Urinary bladder (tissue), 3 donors: ENCODE measurements at regions not wholly inside any gene's neighbourhood (a gene's known extent, or its start where the extent isn't known, plus 50 kb on each side); places are given as distances from the start of the nearest gene placed in this dataset.

ENCODE experiments used
- DNase-seq: peaks from one replicate; pipeline ENCODE4 v3.0.0-alpha.2; 2015; ENCODE audit errors: extremely low spot score
- H3K27ac ChIP-seq: one replicate; pipeline ENCODE4 v1.5.1; 2013; ENCODE audit warnings: low read depth, mild to moderate bottlenecking, moderate library complexity
- H3K36me3 ChIP-seq: one replicate; pipeline ENCODE4 v1.6.1; 2013; ENCODE audit warnings: mild to moderate bottlenecking, moderate library complexity; ENCODE audit not compliant: insufficient read depth
- H3K4me1 ChIP-seq: one replicate; pipeline ENCODE4 v1.6.1; 2013; ENCODE audit warnings: mild to moderate bottlenecking, moderate library complexity; ENCODE audit not compliant: insufficient read depth
- H3K4me3 ChIP-seq: one replicate; pipeline ENCODE4 v1.5.1; 2013; ENCODE audit warnings: low read depth, low read length
- WGBS: extraction: QIAGEN DNeasy Blood & Tissue Kit; methylation state at CpG from one replicate; pipeline ENCODE4 v1.1.7; 2013; 5-methylcytosine and 5-hydroxymethylcytosine counted together
- donor health status: healthy with polysubstance abuse.
- donor health status: healthy.

GRCh38 chr2:19500126-19500525, 141.7 kb upstream of the OSR1 start:
- DNase-seq, result no peak
- no peaks in the 10 kb centered on the region for H3K36me3 ChIP-seq
- H3K27ac ChIP-seq, result no peak overlapping the region
- H3K4me3 ChIP-seq, result no peak overlapping the region
- no peaks in the 10 kb centered on the region for H3K4me1 ChIP-seq

- Histone ChIP-seq H3K4me3 (no peak overlapping the region), H3K27ac (no peak overlapping the region), H3K4me1 (no peaks in the 10 kb centered on the region), H3K36me3 (no peaks in the 10 kb centered on the region)
- no peak for DNase-seq
- 73% methylated on average over 5 of the region's 5 CpGs for WGBS
Measured at GRCh38 chr2:19496646-19497045, 138.2 kb upstream of the OSR1 start.

- no peak for DNase-seq
- H3K4me1 ChIP-seq, result no peaks in the 10 kb centered on the region
- WGBS, result 76% methylated on average over 4 of the region's 4 CpGs
- H3K36me3 ChIP-seq, result no peaks in the 10 kb centered on the region
- no peak overlapping the region for H3K4me3 ChIP-seq
- H3K27ac ChIP-seq, result no peak overlapping the region
Measured at GRCh38 chr2:19494241-19494640, 135.8 kb upstream of the OSR1 start.

- no peak for DNase-seq
- H3K36me3 ChIP-seq, result no peaks in the 10 kb centered on the region
- H3K27ac ChIP-seq, result no peak overlapping the region
- no peak overlapping the region for H3K4me3 ChIP-seq
- 45% methylated on average over 3 of the region's 3 CpGs for WGBS
- H3K4me1 ChIP-seq, result no peaks in the 10 kb centered on the region
Measured at GRCh38 chr2:19491796-19492195, 133.4 kb upstream of the OSR1 start.

- Histone ChIP-seq H3K36me3 (no peaks in the 10 kb centered on the region), H3K4me3 (no peak overlapping the region), H3K27ac (no peak overlapping the region), H3K4me1 (no peaks in the 10 kb centered on the region)
- 22% methylated on average over 8 of the region's 8 CpGs for WGBS
- DNase-seq, result no peak
Measured at GRCh38 chr2:19490846-19491435, 132.5 kb upstream of the OSR1 start.

- Histone ChIP-seq H3K4me1 (no peaks in the 10 kb centered on the region), H3K4me3 (no peak overlapping the region), H3K36me3 (no peaks in the 10 kb centered on the region), H3K27ac (no peak overlapping the region)
- no peak for DNase-seq
- 82% methylated on average over 4 of the region's 4 CpGs for WGBS
Measured at GRCh38 chr2:19488009-19488691, 129.7 kb upstream of the OSR1 start.

- Histone ChIP-seq H3K27ac (no peak overlapping the region), H3K4me3 (no peak overlapping the region), H3K36me3 (no peaks in the 10 kb centered on the region), H3K4me1 (no peaks in the 10 kb centered on the region)
- no peak for DNase-seq
- WGBS, result 97% methylated on average over 1 of the region's 1 CpG
Measured at GRCh38 chr2:19484736-19485135, 126.3 kb upstream of the OSR1 start.

GRCh38 chr2:19480673-19481072, 122.2 kb upstream of the OSR1 start:
- no peak for DNase-seq
- H3K27ac ChIP-seq, result no peak overlapping the region
- no peaks in the 10 kb centered on the region for H3K4me1 ChIP-seq
- 46% methylated on average over 5 of the region's 5 CpGs for WGBS
- H3K36me3 ChIP-seq, result no peaks in the 10 kb centered on the region
- H3K4me3 ChIP-seq, result no peak overlapping the region

GRCh38 chr2:19479666-19480065, 121.2 kb upstream of the OSR1 start:
- Histone ChIP-seq H3K4me3 (no peak overlapping the region), H3K27ac (no peak overlapping the region), H3K4me1 (no peaks in the 10 kb centered on the region), H3K36me3 (no peaks in the 10 kb centered on the region)
- DNase-seq, result no peak
- WGBS, result 81% methylated on average over 1 of the region's 1 CpG

- Histone ChIP-seq H3K4me1 (no peaks in the 10 kb centered on the region), H3K27ac (no peak overlapping the region), H3K4me3 (no peak overlapping the region), H3K36me3 (no peaks in the 10 kb centered on the region)
- no peak for DNase-seq
- WGBS, result 86% methylated on average over 1 of the region's 1 CpG
Measured at GRCh38 chr2:19478409-19478808, 120.0 kb upstream of the OSR1 start.

GRCh38 chr2:19476327-19476726, 117.9 kb upstream of the OSR1 start:
- no peak for DNase-seq
- 72% methylated on average over 2 of the region's 2 CpGs for WGBS

GRCh38 chr2:19474128-19474527, 115.7 kb upstream of the OSR1 start:
- no peaks in the 10 kb centered on the region for H3K36me3 ChIP-seq
- H3K27ac ChIP-seq, result no peak overlapping the region
- H3K4me1 ChIP-seq, result no peaks in the 10 kb centered on the region
- no peak overlapping the region for H3K4me3 ChIP-seq
- DNase-seq, result no peak
- 31% methylated on average over 8 of the region's 8 CpGs for WGBS

More at GRCh38 chr2:19476327-19476726, 117.9 kb upstream of the OSR1 start:
- no peaks in the 10 kb centered on the region for H3K36me3 ChIP-seq
- H3K27ac ChIP-seq, result no peak overlapping the region
- H3K4me3 ChIP-seq, result no peak overlapping the region
- no peaks in the 10 kb centered on the region for H3K4me1 ChIP-seq

GRCh38 chr2:19473350-19473749, 114.9 kb upstream of the OSR1 start:
- Histone ChIP-seq H3K27ac (no peak overlapping the region), H3K4me3 (no peak overlapping the region), H3K36me3 (no peaks in the 10 kb centered on the region), H3K4me1 (no peaks in the 10 kb centered on the region)
- WGBS, result 68% methylated on average over 6 of the region's 6 CpGs
- no peak for DNase-seq

GRCh38 chr2:19472391-19472978, 114.1 kb upstream of the OSR1 start:
- Histone ChIP-seq H3K4me1 (no peaks in the 10 kb centered on the region), H3K4me3 (no peak overlapping the region), H3K27ac (no peak overlapping the region), H3K36me3 (no peaks in the 10 kb centered on the region)
- 92% methylated on average over 4 of the region's 4 CpGs for WGBS
- DNase-seq, result no peak
